Prostate gland (tissue), 2 donors: ENCODE measurements at regions not wholly inside any gene's neighbourhood (a gene's known extent, or its start where the extent isn't known, plus 50 kb on each side); places are given as distances from the start of the nearest gene placed in this dataset.

Experiments
- CTCF ChIP-seq, 4 experiments: fragments of 200-600 bp in 2 of 4; fragments of 450-650 bp in 2 of 4; sonication (generic) in 2 of 4; IDR thresholded peaks; 1 replicate in 3 of 4; 2 replicates in 1 of 4; pipeline ENCODE4 v1.5.1; 2016 to 2019; ENCODE audit warnings: antibody characterized with exemption in 4 of 4, mild to moderate bottlenecking in 2 of 4, moderate library complexity in 2 of 4
- POLR2A ChIP-seq: fragments of 450-650 bp; IDR thresholded peaks from one replicate; pipeline ENCODE4 v1.6.1; 2016; ENCODE audit warnings: antibody characterized with exemption, mild to moderate bottlenecking

GRCh38 chr14:28097585-28097984, 669.0 kb upstream of the FOXG1 start:
- TF ChIP-seq POLR2A: no peak
- no peak for TF ChIP-seq CTCF (IDR thresholded peaks at IDR 0.05)
